MG63 (cell line): ENCODE measurements at regions not wholly inside any gene's neighbourhood (a gene's known extent, or its start where the extent isn't known, plus 50 kb on each side); places are given as distances from the start of the nearest gene placed in this dataset.
"Not testable (repeated sequence)": the region's sequence is repeated elsewhere in the genome, so short reads cannot be mapped to it uniquely, and the experiment has no call there.

ENCODE experiments used
- DNase-seq: peaks from one replicate; pipeline ENCODE4 v3.0.0-alpha.2; 2020
- H3K27me3 ChIP-seq: fragments of 250-450 bp; sonication (Bioruptor Pico); 2 replicates; pipeline ENCODE4 v1.5.1; 2020; ENCODE audit warnings: mild to moderate bottlenecking, moderate library complexity
- H3K36me3 ChIP-seq: fragments of 250-450 bp; sonication (Bioruptor Pico); 2 replicates; pipeline ENCODE4 v1.5.1; 2020; ENCODE audit warnings: mild to moderate bottlenecking, moderate library complexity
- H3K4me3 ChIP-seq: fragments of 250-450 bp; sonication (Bioruptor Pico); 2 replicates; pipeline ENCODE4 v1.5.1; 2020; ENCODE audit warnings: mild to moderate bottlenecking, moderate library complexity
- H3K9me3 ChIP-seq: fragments of 250-450 bp; sonication (Bioruptor Pico); 2 replicates; pipeline ENCODE4 v1.5.1; 2020; ENCODE audit warnings: mild to moderate bottlenecking, moderate library complexity

GRCh38 chr18:30175621-30176225 lies 866.8 kb downstream of the DSC3 start:
- Histone ChIP-seq H3K27me3 (no peaks in the 10 kb centered on the region), H3K36me3 (no peaks in the 10 kb centered on the region), H3K9me3 (no peaks in the 10 kb centered on the region), H3K4me3 (no peak overlapping the region)
- no peak for DNase-seq

DNA sequence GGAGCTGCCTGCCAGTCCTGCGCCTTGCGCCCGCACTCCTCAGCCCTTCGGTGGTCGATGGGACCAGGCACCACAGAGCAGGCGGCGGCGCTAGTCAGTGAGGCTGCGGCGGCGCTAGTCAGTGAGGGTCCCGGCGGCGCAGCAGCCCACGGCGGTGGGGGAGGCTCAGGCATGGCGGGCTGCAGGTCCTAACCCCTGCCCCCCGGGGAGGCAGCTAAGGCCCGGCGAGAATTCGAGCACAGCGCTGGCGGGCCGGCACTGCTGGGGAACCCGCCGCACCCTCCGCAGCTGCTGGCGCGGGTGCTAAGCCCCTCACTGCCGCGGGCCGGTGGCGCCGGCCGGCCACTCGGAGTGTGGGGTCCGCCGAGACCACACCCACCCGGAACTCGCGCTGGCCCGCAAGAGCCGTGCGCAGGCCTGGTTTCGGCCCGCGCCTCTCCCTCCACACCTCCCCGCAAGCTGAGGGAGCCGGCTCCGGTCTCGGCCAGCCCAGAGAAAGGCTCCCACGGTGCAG lies 867.4 kb downstream of the DSC3 start:
- Histone ChIP-seq H3K9me3 (no peaks in the 10 kb centered on the region), H3K36me3 (no peaks in the 10 kb centered on the region), H3K4me3 (no peak overlapping the region), H3K27me3 (no peaks in the 10 kb centered on the region)
- no peak for DNase-seq

GRCh38 chr18:30163573-30163972 lies 879.0 kb downstream of the DSC3 start:
- H3K9me3 ChIP-seq = no peaks in the 10 kb centered on the region
- no peak overlapping the region for H3K4me3 ChIP-seq
- DNase-seq = no peak
- no peaks in the 10 kb centered on the region for H3K27me3 ChIP-seq
- no peaks in the 10 kb centered on the region for H3K36me3 ChIP-seq

DNA sequence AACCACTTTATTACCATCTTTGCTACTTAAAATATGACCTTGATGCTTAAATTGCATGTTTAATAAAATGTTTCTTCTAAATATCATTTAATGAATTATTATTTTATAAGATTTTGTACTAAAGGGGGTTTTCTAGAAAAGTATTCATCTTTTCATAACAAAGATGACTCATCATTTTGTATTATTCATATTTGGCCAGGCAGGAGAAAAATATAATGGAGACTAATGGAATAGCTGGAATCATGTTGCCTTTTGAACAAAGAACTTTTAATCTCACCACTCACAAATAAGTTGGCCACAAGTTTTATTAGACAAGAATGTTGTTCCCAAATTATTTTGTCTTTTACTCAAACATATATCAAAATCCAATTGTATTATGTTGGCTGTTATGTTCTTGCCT lies 882.4 kb downstream of the DSC3 start:
- Histone ChIP-seq H3K27me3 (no peaks in the 10 kb centered on the region), H3K4me3 (no peak overlapping the region), H3K9me3 (no peaks in the 10 kb centered on the region), H3K36me3 (no peaks in the 10 kb centered on the region)
- DNase-seq = no peak

GRCh38 chr18:30150586-30151250 lies 891.8 kb downstream of the DSC3 start:
- H3K27me3 ChIP-seq = no peaks in the 10 kb centered on the region
- H3K9me3 ChIP-seq = no peaks in the 10 kb centered on the region
- no peak for DNase-seq
- no peaks in the 10 kb centered on the region for H3K36me3 ChIP-seq
- H3K4me3 ChIP-seq = no peak overlapping the region

DNA sequence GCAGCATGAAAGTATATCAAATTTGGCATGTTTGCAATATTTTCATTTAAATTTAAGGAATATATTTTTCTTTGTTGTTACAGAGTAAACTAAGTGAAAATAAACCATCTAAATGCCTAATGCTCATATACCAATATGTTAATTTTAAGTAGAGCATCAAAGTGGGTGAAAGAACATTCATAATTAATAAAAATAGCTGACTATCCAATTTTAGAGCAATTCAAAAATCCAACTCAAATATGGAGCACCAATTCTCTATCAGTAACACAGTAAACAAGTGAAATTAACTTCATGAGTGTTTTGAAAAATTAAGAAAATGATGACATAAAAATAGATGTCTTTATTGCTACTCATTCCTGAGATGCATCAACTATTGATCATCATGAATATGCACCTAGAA lies 893.0 kb downstream of the DSC3 start:
- no peak for DNase-seq
- H3K9me3 ChIP-seq = no peaks in the 10 kb centered on the region
- H3K4me3 ChIP-seq = no peak overlapping the region
- H3K36me3 ChIP-seq = no peaks in the 10 kb centered on the region
- H3K27me3 ChIP-seq = no peaks in the 10 kb centered on the region

DNA sequence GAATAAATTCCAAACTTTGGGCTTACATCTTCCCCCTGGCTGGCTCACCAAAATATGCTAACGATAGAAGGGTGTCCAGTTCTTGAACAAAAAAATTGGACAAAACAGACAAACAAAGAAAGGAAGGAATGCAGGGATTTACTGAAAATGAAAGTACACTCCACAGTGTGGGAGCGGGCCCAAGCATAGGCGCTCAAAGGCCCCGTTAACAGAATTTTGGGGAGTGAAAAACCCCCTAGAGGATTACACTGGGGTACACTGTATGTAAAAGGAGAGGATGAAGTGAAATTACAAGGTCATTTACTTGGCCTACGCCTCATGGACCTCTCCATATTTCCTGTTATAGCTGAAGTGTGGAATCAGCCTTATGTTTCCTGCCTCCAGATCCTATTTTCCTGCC lies 899.7 kb downstream of the DSC3 start:
- Histone ChIP-seq H3K27me3 (no peaks in the 10 kb centered on the region), H3K4me3 (no peak overlapping the region), H3K9me3 (no peaks in the 10 kb centered on the region), H3K36me3 (no peaks in the 10 kb centered on the region)
- DNase-seq = no peak

GRCh38 chr18:30142248-30142647 lies 900.3 kb downstream of the DSC3 start:
- no peak for DNase-seq
- no peaks in the 10 kb centered on the region for H3K36me3 ChIP-seq
- H3K27me3 ChIP-seq = no peaks in the 10 kb centered on the region
- no peak overlapping the region for H3K4me3 ChIP-seq
- H3K9me3 ChIP-seq = no peaks in the 10 kb centered on the region

GRCh38 chr18:30141506-30141905 lies 901.0 kb downstream of the DSC3 start:
- not testable (repeated sequence) for H3K9me3 ChIP-seq, H3K36me3 ChIP-seq, DNase-seq, H3K4me3 ChIP-seq, H3K27me3 ChIP-seq

DNA sequence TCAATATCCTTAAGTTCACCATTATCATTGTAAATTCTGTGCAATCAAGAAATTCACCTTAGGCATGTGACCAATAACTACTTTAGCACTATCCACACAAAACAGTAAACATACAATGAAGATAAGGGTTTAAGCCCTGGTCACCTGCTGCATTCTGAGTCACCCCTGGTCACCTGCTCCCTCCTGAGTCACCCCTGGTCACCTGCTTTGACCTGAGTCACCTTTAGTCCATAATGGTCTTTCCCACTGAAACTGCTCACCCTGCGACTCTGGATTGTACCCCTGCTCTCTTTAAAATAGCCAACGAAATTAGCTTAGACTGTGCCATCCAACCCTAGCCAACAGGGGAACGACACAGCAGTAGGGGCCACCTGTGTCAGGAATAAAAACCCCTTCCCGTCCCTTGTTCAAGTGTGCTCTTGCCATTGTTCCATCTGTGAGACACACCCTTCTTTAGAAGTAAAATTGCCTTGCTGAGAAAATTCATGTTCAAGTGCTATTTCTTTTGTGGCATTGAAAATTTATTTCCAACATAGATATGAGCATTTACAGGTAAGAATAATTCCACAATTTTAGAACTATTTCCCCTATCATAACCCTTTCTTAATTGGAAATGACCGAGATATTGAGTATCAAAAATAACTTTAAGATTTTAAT lies 902.8 kb downstream of the DSC3 start:
- Histone ChIP-seq H3K4me3 (no peak overlapping the region), H3K9me3 (no peaks in the 10 kb centered on the region), H3K36me3 (no peaks in the 10 kb centered on the region), H3K27me3 (no peaks in the 10 kb centered on the region)
- no peak for DNase-seq

DNA sequence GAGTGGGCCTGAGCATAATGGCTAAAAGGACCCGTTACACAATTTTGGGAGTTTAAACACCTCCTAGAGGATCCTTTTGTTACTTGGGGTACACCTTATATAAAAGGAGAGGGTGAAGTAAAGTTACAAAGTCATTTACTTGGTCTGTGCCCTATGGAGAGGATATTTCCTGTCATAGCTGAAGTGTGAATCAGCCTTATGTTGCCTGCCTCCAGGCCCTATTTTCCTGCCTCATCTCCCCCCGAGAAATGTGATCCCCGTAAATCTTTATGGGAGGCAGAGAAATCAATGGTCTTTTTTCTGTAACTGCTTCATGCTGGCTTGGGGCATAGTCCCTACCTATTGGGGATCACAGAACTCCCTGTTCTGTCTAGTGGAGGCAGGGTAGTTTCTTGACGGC lies 906.6 kb downstream of the DSC3 start:
- Histone ChIP-seq H3K4me3 (no peak overlapping the region), H3K36me3 (no peaks in the 10 kb centered on the region), H3K9me3 (no peaks in the 10 kb centered on the region), H3K27me3 (no peaks in the 10 kb centered on the region)
- DNase-seq = no peak

GRCh38 chr18:30134020-30134419 lies 908.5 kb downstream of the DSC3 start:
- H3K9me3 ChIP-seq = no peaks in the 10 kb centered on the region
- DNase-seq = no peak
- no peaks in the 10 kb centered on the region for H3K36me3 ChIP-seq
- no peak overlapping the region for H3K4me3 ChIP-seq
- H3K27me3 ChIP-seq = no peaks in the 10 kb centered on the region

DNA sequence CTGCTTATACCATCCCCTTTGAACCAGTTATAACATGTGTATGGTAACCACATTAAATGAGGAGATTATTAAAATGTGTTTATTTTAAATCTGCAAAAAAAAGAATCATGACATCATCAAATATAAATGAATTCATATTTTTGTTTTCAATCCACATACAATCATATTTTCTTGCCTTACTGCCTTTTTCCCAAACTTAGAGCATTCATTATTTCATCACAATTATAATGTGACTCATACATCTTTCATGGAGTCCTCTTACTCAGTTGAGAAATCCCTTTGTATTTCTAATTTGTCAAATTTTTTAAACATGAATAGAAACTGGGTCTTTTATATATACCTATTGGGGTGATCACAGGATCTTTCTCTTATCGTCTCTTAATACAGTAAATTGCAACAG lies 909.6 kb downstream of the DSC3 start:
- Histone ChIP-seq H3K36me3 (no peaks in the 10 kb centered on the region), H3K9me3 (no peaks in the 10 kb centered on the region), H3K4me3 (no peak overlapping the region), H3K27me3 (no peaks in the 10 kb centered on the region)
- DNase-seq = no peak

DNA sequence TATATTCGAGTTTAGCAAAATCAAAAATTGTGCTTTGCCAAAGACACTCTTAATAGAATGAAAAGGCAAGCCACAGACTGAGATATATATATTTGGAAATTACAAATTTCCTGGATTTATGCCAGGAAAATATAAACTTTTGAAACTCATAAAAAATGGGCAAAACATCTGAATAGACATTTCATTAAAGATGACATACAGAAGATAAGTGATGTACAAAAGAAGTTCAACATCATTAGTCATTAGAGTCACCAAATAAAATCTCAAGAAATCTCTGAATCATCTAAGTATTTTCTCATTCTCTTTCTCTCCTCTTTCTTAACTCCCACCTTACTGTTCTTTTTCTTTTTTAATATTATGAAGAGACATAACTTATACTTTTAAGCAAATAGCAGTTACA lies 921.1 kb downstream of the DSC3 start:
- Histone ChIP-seq H3K27me3 (no peaks in the 10 kb centered on the region), H3K36me3 (no peaks in the 10 kb centered on the region), H3K4me3 (no peak overlapping the region), H3K9me3 (peaks cover 3% of the 10 kb centered on the region)
- no peak for DNase-seq

DNA sequence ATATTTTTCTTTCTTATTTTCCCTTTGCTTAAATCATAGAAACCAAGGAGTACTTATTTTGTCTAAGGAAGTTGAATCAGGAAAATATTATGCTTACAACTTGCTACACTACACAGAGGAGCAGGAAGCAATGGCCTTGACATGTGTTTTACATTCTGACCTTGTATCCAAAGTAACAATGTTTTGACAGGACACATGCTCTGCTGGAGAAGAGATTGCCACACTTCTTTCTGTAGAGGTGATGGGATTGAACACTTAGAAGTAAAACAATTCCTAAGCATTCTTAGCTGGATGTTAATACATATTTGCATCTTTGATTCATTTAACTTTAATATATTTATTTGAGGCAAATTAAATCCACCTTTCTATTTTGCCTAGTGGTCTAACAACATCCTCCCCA lies 929.1 kb downstream of the DSC3 start:
- DNase-seq = no peak
- Histone ChIP-seq H3K4me3 (no peak overlapping the region), H3K9me3 (no peaks in the 10 kb centered on the region), H3K27me3 (no peaks in the 10 kb centered on the region), H3K36me3 (no peaks in the 10 kb centered on the region)

GRCh38 chr18:30106356-30106755 lies 936.2 kb downstream of the DSC3 start:
- peak; percentile 59 for DNase-seq
- H3K27me3 ChIP-seq = no peaks in the 10 kb centered on the region
- no peak overlapping the region for H3K4me3 ChIP-seq
- H3K9me3 ChIP-seq = no peaks in the 10 kb centered on the region
- H3K36me3 ChIP-seq = no peaks in the 10 kb centered on the region

- Histone ChIP-seq H3K4me3 (no peak overlapping the region), H3K27me3 (no peaks in the 10 kb centered on the region), H3K9me3 (no peaks in the 10 kb centered on the region), H3K36me3 (no peaks in the 10 kb centered on the region)
- no peak for DNase-seq
These were observed 938.7 kb downstream of the DSC3 start for GRCh38 chr18:30103881-30104280.

DNA sequence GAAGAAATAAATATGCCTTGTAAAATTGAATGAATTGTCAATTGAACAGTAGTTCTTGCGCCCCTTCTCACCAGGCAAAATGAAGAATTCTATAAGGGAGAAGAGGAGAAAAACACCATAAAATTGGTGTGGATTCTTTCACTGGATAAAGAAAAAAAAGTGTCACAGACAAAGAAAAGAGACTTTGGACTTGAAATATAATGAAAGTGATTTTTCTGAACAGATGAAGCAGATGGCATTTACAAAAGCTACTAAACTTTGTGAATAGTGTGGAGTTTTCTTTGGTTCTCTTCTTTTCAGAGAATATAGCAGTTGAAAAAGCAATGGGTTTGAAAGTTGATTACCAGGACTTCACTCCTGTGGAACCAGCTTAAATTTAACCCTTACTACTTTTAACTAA lies 945.7 kb downstream of the DSC3 start:
- no peaks in the 10 kb centered on the region for H3K9me3 ChIP-seq
- no peak for DNase-seq
- H3K36me3 ChIP-seq = no peaks in the 10 kb centered on the region
- H3K27me3 ChIP-seq = no peaks in the 10 kb centered on the region
- H3K4me3 ChIP-seq = no peak overlapping the region
